GM19438 (cell line): ENCODE measurements at regions not wholly inside any gene's neighbourhood (a gene's known extent, or its start where the extent isn't known, plus 50 kb on each side); places are given as distances from the start of the nearest gene placed in this dataset.
"Not testable (repeated sequence)": the region's sequence is repeated elsewhere in the genome, so short reads cannot be mapped to it uniquely, and the experiment has no call there.

ENCODE experiments used
- ATAC-seq: cut with Tn5 transposase; IDR thresholded peaks from one replicate; pipeline ENCODE4 v1.9.1; 2021; ENCODE audit warnings: low read depth; ENCODE audit not compliant: unreplicated experiment

DNA sequence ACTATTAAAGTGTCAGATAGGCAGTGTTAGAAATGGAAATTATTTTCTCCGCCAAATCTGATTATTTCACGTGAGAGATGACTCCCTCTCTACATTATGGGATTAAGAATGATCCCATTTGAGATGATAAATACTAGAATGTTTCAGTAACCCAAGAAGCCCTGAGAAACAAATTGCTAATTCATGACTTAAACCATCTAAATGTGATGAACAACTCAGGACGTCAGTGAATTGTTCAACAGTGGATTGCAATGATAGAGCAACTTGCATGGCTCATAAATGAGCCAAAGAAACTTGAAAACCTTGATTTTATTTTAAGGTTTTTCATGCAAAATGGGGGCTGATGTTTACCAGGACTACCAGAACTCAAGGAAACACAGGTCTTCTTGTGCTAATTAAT, 350.5 kb upstream of the WWC1 start:
- ATAC-seq: no peak

GRCh38 chr5:167941556-167941955, 349.9 kb upstream of the WWC1 start:
- not testable (repeated sequence) for ATAC-seq

- ATAC-seq: no peak
Observed at GRCh38 chr5:167943343-167943742, 348.1 kb upstream of the WWC1 start.

- ATAC-seq: no peak
Observed at GRCh38 chr5:167944121-167944852, 347.2 kb upstream of the WWC1 start.

- ATAC-seq: no peak
Observed at GRCh38 chr5:167945542-167946384, 345.7 kb upstream of the WWC1 start.

- no peak for ATAC-seq
Observed at GRCh38 chr5:167947306-167947705, 344.1 kb upstream of the WWC1 start.

GRCh38 chr5:167948251-167948650, 343.2 kb upstream of the WWC1 start:
- ATAC-seq: no peak

DNA sequence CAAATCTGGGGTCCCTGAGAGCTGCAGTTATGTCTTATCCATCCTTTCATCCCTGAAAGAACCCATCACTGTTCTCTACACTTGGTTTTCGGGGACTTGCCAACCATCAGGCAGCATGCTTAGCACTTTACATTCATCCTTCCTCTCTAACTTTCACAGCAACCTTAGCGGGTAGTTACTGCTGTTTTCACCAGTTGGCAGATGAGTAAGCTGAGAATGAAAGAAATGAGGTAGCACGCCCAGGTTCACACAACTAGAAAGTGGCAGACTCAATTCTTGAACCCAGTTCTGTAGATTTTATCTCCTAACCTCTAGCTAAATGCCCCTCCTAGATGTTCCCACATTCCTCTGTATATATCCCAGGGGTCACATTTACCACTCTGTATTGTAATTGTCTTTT, 342.0 kb upstream of the WWC1 start:
- no peak for ATAC-seq

DNA sequence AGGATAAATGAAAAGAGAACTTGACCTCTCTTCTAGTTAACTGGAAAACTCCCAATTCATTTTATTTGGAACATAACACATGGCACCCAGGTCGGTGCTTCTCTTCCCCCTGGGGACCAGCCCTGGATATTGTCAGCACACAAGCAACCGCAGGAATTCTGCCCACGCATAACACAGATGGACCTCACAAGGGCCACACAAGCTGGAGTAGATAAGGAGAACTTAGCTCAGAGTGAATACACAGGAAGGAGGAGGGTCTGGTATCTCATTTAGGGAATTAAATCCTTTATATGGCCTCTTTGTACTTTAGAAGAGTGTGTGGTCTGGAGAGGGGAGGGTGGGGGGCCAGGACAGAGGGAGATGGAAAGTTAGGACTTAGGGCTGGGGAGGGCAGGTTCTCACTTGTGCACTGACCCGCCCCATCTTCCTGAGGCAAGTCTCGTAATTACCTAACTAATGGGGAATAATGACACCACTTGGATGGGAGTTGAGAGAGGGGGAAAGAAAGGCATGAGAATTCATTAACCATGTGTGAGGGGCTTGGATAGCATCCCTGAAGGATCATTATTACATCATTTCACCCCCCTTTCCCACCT, 341.2 kb upstream of the WWC1 start:
- no peak for ATAC-seq

- no peak for ATAC-seq
Observed at GRCh38 chr5:167951116-167951515, 340.3 kb upstream of the WWC1 start.

DNA sequence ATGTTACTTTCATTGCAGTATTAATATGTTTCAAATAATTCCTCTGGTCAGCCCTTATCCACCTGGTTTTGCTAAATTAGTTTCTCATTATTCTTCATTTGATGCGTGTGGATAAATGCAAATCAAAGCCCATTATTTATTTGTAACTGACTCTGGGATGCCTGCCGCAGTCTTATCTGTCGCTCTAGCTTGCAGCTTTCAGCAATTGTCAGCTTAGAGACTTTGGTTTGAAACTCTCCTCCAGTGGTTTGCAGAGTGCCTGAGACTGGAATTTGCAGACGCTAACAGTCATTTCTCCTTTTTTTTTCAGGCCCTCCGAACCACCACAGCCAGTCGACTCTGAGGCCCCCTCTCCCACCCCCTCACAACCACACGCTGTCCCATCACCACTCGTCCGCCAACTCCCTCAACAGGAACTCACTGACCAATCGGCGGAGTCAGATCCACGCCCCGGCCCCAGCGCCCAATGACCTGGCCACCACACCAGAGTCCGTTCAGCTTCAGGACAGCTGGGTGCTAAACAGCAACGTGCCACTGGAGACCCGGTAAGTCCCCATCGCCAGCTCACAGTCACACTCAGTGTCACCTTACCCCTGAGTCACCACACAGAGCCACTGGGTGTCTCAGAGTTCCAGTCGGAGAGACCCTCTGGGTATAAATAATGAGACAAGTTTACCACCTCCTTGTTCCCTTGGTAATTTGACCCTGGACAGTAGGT, 339.0 kb upstream of the WWC1 start:
- ATAC-seq: no peak

- no peak for ATAC-seq
Observed at GRCh38 chr5:167953151-167953798, 338.2 kb upstream of the WWC1 start.

GRCh38 chr5:167961731-167962130, 329.7 kb upstream of the WWC1 start:
- ATAC-seq: no peak

- no peak for ATAC-seq
Observed at GRCh38 chr5:167964529-167964928, 326.9 kb upstream of the WWC1 start.

DNA sequence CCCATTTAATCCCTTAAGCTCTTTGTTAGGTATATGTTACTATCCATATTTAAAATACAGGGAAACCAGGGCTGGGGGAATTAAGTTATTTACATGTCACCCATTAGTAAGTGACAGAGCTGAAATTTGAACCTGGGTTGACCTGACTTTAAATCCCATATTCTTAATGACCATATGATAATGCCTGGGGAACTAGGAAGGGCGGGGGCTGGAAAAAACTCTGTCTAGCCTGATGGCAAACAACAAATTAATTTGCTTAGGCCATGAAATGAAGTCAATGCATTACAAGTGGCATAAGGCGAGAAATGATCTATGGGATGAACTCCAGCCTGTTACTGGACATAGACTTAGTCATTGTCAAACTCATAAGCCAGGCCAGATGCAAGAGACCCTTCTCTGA, 325.7 kb upstream of the WWC1 start:
- no peak for ATAC-seq

DNA sequence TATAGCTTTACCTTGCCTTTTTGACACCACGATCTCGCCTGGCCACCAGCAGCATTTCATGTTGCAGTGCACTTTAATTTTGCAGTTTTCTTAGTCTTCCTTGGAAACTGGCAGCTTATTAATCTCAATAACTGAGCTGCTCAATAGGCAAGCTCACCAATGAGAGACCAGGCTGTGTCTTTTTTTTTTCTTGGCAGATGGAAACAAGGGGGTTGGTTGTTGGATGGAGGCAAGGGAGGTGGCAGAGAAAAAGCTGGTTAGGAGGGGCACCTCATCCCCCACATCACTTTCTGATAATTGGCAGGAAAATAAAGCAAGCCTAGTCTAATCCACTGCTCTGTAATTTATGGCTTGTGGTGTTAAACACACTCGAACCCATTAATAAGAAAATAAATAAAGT, 324.5 kb upstream of the WWC1 start:
- no peak for ATAC-seq

- ATAC-seq: no peak
Observed at GRCh38 chr5:167967494-167968177, 323.8 kb upstream of the WWC1 start.

DNA sequence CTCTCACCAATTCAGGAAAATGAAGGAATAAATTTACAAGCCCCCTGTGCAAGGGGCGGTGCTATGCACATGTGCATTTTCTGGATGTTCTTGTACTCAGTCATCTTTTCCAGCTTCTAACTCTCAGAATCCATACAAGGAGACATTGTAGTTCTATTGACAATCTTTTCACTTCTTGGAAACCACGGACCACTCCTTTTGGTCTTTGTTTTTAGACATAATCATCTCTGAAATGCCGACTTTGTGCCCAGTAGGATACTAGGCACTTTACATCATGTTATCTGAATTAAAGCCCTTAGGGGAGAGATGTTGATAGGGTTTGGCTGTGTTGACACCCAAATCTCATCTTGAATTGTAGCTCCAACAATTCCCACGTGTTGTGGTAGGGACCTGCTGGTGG, 322.6 kb upstream of the WWC1 start:
- no peak for ATAC-seq

DNA sequence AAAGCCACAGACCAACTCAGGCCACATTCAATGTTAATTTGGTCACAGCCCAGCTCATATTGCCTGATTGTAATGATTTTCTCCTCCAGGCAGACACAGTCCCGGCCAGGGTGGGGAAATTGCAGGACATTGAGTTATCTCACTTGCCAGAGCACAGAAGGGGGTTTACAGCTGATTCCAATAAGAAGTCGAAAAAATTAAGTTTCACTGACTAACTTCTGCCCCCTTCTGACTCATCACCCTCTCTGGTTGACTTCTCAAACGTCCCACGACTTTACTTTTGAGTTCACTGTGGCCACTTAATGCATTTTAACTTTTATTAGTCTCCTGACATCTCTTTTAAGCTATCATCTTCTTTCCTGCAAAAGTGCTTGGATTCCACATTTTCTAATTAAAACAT, 321.4 kb upstream of the WWC1 start:
- no peak for ATAC-seq

DNA sequence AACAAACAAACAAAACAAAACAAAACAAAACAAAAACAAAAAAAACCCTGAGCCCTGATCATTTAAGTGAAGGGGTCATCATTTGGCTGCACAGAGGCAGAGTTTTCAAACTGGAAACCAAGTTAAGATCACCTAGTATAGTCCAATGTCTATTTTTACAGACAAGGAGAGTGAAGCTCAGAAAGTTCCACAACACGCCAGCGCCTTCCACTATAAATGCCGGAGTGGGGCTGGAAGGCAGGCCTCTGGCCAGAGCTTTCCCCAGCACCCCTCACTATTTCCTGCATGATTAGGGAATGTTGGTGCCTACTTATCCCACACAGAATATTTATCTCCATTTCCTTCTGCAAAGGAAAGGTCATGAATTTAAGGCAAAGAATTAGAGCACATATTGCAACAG, 319.7 kb upstream of the WWC1 start:
- ATAC-seq: no peak
